HK-2 (cell line): ENCODE measurements at regions not wholly inside any gene's neighbourhood (a gene's known extent, or its start where the extent isn't known, plus 50 kb on each side); places are given as distances from the start of the nearest gene placed in this dataset.

Source experiments
- DNase-seq: peaks from one replicate; pipeline ENCODE4 v3.0.0-alpha.2; 2018; ENCODE audit not compliant: unreplicated experiment

GRCh38 chr10:118175148-118175547, 128.4 kb upstream of the RAB11FIP2 start:
- no peak for DNase-seq

- DNase-seq: no peak
Measured at GRCh38 chr10:118173296-118173695, 126.6 kb upstream of the RAB11FIP2 start.

- no peak for DNase-seq
Measured at GRCh38 chr10:118171861-118172260, 125.1 kb upstream of the RAB11FIP2 start.

GRCh38 chr10:118167056-118167700, 120.4 kb upstream of the RAB11FIP2 start:
- DNase-seq: no peak

GRCh38 chr10:118163217-118163616, 116.5 kb upstream of the RAB11FIP2 start:
- DNase-seq: no peak

- DNase-seq: no peak
Measured at GRCh38 chr10:118161461-118162246, 114.9 kb upstream of the RAB11FIP2 start.

- DNase-seq: no peak
Measured at GRCh38 chr10:118153287-118153686, 106.5 kb upstream of the RAB11FIP2 start.

- DNase-seq: no peak
Measured at GRCh38 chr10:118151461-118151860, 104.7 kb upstream of the RAB11FIP2 start.

- DNase-seq: no peak
Measured at GRCh38 chr10:118148247-118148646, 101.5 kb upstream of the RAB11FIP2 start.

GRCh38 chr10:118145256-118145655, 98.5 kb upstream of the RAB11FIP2 start:
- no peak for DNase-seq

GRCh38 chr10:118141471-118141870, 94.7 kb upstream of the RAB11FIP2 start:
- no peak for DNase-seq

- DNase-seq: no peak
Measured at GRCh38 chr10:118139321-118139720, 92.6 kb upstream of the RAB11FIP2 start.

- DNase-seq: no peak
Measured at GRCh38 chr10:118128675-118129074, 81.9 kb upstream of the RAB11FIP2 start.

- DNase-seq: no peak
Measured at GRCh38 chr10:118118716-118119115, 72.0 kb upstream of the RAB11FIP2 start.

- DNase-seq: no peak
Measured at GRCh38 chr10:118116715-118117449, 70.1 kb upstream of the RAB11FIP2 start.

GRCh38 chr10:118116362-118116714, 69.6 kb upstream of the RAB11FIP2 start:
- DNase-seq: no peak

GRCh38 chr10:118115701-118116100, 69.0 kb upstream of the RAB11FIP2 start:
- no peak for DNase-seq

GRCh38 chr10:118114992-118115391, 68.3 kb upstream of the RAB11FIP2 start:
- DNase-seq: no peak

- no peak for DNase-seq
Measured at GRCh38 chr10:118112543-118113125, 65.9 kb upstream of the RAB11FIP2 start.

GRCh38 chr10:118110750-118111149, 64.0 kb upstream of the RAB11FIP2 start:
- DNase-seq: no peak

GRCh38 chr10:118108194-118109026, 61.7 kb upstream of the RAB11FIP2 start:
- no peak for DNase-seq

GRCh38 chr10:118107541-118107940, 60.8 kb upstream of the RAB11FIP2 start:
- DNase-seq: no peak
